GM21526 (cell line): ENCODE measurements at regions not wholly inside any gene's neighbourhood (a gene's known extent, or its start where the extent isn't known, plus 50 kb on each side); places are given as distances from the start of the nearest gene placed in this dataset.

Source experiments
- ATAC-seq: cut with Tn5 transposase; IDR thresholded peaks from one replicate; pipeline ENCODE4 v1.9.1; 2021; ENCODE audit warnings: moderate library complexity; ENCODE audit not compliant: unreplicated experiment, low FRiP score

DNA sequence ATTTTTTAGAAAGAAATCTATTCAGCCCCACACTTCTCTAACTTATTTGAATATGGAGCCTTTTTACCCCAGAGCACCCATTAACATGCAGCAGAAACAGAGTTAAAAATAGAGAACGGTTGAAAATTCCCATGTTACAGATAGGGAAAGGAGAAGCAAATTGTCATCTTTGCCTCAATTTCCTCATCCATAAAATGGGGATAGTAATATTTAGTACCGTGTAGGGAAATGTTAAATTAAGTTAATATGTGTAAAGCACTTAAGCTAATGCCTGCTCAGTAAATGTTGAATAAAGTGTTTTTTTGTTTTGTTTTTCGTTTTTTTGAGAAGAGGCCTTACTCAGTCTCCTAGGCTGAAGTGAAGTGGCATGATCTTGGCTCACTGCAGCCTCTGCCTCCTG is 50.3 kb downstream of the NAV1 start:
- no peak for ATAC-seq

DNA sequence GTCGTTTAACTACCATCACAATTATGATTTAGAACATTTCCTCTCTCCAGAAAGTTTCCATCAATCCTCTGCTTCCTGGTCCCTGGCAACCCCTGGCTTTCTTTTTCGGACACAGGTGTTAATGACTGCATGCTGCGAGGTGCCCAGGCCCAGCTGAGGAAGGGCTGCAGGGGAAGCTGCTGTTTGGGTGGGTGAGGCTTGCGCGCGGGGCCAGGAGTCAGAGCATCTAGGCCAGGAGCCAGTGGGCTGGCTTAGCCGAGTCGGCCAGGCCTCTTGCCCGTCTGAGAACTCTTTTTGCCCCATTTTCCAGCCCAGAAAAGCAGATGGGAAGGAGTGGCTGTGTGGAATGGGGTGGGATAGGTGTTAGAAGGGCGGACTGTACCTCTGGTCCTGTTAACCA is 51.5 kb downstream of the NAV1 start:
- ATAC-seq = no peak

DNA sequence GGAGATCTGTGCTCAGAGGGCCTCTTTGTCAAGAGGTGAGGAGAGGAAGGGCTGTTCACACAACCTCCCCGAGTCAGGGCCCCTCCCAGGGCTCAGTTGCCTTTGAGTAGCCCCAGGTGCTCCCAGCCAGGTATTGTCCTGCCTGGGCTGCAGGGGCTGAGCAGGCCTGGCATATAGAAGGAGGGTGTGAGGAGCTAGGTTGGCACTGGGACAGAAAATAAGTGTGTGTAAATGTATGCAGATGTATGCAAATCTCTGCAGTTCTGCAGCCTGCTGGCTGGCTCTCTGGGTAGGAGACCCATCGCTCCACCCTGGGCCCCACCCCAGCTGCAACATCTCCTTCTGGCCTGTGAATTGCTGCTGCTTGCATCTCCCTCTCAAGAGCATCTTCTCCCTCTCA is 52.4 kb downstream of the NAV1 start:
- ATAC-seq = no peak

DNA sequence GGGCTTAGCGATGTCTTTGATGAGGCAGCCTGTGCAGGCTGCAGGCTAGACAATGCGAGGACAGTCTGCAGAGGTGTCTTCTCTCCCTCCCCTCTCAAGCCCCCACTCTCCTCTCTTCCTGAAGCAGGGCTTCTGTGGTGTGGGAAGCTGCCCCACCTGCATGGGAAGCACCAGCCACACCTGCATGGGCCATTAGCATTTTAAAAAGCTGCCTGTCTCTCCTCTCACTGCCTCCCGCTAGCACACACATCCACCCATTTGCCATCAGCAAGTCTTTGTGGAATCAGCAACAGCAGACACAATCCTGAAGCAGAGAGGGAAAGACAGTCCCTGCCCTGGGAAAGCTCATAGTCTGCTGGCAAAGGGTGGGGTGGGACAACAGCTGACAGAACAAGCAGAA is 53.1 kb downstream of the NAV1 start:
- no peak for ATAC-seq

DNA sequence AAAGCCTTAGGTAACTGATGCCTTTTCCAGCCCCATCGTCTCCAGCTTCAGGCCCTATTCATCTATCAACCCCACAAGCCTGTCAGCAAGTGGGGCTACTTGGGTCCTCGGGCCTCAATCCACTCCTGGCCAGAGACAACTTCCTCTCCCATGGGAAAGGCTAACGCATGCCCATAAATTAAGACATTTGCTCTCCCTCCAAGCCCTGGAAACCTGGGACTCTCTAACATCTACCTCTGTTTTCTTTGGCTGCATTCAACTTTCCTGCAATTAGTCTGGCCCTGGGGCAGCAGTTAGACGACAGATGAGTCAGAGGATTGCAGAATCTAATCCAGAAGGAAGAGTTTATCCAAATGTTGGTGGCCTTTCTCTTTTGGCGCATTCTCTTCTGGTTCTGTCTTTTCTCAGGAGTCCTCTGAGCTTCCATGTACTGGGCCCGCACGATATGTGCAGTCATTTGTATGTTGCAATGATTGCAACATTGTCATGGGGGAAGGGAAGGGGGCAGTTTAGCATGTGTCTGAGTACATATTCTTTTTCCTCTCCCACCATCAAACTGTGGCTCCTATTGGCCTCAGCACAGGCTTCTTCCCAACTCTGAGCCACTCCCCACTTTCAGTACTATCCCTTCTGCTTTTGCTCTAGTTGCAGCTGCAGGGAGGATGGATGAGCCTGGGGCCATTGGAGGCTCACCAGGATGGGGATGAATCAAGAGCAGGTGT is 54.4 kb downstream of the NAV1 start:
- ATAC-seq = no peak

DNA sequence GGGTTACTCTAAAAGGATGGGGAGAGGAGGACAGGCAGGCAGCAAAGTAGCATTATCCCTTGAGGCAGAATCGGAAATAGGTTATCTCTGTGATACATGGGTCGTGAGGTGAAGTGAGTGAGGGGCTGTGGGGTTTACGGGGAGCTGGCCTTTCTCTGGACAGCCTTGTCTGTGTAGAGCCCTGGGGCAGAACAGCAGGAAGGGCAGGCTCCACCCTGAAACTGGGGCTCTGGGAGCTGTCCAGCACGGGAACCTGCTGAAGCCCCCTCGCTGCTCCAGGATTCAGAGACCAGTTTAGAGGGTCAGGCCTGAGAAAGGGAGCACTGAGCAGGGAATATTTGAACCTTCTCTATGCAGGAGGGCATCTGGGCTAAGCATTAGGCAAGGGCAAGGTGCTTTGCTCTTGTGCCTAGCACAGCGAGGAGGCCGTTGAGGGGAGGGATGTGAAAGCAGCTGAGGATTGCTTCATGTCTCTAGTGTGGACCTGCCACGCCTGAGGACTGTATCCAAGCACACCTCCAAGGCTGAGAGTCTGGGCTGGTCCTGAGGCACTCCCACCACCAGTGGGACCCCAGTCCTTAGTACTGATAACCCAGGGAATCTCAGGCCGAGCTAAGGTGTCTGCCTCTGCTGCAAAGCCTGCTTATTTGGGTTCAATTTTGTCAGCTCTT is 55.8 kb downstream of the NAV1 start:
- ATAC-seq = no peak

DNA sequence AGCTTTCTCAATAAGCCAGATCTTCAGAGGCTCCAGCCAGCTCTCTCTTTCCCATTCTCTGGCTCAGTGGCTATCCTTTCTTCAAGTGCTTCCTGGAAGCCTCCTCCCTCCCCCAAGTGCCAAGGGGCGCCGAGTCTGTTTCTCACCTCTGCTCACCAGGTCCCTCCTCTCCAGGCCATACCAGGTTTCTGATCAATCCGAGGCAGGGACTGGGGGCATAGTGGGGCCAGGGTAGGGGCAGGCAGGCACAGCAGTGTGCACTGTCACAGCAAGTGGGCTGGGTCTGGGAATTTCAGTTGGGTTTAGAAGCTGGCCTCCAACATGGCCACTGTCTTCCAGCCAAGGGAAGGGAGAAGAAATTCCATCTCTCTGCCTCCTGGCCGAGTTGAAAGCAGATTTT is 56.5 kb downstream of the NAV1 start:
- no peak for ATAC-seq

DNA sequence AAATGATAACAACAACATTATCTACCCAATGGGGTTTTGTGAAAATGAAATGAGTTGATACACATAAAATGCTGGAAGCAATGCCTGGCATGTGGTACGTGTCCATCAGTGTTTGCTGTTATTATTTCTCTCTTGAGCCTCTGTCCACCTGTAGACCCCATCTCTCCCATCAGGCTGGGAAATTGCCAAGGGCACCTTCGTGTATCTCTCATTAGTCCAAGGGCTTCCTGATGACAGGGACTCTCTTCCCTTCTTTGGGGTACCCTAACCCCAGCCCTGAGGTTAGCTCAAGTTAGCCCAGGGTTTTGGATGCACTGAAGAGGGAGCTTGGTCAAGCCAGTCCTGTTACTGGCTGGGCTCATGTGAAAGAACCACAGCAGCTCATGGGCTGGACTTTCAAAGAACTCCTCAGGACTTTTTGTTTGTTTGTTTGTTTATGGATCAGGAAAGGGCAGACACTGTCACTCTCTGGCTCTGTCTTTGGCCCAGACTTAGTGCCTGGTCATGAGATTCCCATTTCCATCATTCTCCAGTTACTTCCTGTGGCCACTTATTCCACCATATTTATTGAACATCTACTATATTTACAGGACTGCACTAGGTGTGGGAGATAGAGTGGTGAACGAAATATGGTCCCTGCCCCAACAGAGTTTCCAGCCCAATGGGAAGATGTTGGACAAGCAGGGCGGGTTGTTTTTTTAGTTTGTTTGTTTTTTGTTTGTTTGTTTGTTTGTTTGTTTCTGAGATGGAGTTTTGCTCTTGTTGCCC is 57.4 kb downstream of the NAV1 start:
- ATAC-seq = no peak

DNA sequence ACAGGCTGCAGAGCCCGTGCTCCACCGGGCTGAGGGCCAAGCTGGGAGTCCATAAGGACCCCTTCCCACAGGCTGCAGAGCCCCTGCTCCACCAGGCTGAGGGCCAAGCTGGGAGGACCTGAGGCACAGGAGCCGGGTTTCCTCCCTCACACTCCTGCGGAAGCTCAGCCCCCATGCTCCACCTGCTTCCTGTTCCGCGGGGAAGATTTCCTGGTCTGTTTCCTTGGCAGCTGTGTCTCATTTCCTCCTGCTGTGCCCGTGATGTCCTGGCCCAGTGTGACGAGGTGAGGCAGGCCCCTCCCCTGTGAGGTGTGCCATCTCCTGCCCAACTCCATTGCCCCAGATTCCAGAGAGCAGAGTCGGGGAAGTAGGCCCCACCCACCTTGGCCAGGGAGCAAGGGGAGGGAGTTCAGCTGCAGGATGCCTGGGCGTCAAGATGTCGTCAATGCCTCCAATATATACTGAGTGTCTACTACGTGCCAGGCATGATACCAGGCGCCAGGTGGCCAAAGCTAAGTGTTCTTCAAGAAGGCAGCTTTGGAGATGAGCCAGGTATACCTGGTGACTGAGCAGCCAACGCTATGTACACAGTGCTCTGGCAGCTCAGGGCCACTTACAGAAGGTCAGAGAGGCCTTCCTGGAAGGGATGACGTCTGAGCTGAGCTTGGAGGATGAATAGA is 58.8 kb downstream of the NAV1 start:
- no peak for ATAC-seq

DNA sequence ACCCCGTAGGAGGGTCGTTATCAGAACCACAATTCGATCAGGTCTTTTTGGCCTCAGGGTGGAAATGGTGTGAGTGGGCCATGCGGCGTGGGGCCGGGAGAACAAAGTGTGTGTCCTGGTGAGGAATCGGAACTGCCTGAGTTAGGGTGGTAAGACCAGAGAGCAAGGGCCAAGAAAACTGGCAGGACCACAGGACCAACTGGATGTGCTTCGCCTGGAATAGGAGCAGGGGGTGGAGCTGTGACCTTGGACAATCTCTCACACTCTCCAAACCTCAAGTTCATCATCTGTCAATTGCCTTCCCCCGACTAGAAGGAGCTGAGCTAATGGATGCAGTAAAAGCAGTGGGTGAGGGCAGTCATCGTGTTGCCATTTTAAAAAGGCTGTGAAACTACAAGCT is 59.5 kb downstream of the NAV1 start:
- no peak for ATAC-seq

DNA sequence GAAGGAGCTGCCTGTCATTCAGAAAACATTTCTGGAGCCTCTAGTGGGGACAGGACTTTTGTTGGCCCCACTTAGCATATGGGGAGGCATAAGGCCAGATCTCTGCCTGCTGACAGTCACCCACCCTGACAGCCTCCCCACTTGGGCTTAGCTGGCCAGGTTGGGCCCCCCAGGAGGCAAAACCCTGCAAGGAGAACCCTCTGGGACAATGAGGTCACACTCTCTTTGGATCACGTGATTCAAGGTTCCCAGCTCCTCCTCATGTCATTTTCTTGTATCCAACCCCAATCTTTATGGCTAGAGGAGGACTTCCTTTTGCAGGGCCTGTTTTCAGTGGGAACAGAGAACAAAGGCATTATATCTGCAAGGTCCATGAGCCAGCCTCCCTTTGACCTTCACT is 60.0 kb downstream of the NAV1 start:
- no peak for ATAC-seq

DNA sequence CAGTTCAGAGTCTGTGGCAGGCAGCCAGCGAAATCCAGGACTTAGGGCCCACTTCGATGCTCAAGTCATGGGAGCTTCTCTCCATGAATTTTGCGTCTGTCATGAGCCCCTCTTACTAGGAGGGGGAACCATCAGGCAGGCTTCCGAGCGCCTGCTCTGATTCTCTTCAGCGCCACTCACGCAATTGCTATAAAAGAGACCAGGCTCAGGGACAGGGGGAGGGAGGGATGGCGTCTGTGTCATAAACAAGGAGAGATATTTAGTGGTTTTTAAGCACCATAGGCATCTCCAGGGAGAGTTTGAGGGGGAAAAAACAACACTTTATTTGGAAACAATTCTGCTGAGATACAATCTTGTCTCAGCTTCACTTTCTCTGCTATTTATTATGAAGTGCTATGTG is 60.6 kb downstream of the NAV1 start:
- no peak for ATAC-seq

DNA sequence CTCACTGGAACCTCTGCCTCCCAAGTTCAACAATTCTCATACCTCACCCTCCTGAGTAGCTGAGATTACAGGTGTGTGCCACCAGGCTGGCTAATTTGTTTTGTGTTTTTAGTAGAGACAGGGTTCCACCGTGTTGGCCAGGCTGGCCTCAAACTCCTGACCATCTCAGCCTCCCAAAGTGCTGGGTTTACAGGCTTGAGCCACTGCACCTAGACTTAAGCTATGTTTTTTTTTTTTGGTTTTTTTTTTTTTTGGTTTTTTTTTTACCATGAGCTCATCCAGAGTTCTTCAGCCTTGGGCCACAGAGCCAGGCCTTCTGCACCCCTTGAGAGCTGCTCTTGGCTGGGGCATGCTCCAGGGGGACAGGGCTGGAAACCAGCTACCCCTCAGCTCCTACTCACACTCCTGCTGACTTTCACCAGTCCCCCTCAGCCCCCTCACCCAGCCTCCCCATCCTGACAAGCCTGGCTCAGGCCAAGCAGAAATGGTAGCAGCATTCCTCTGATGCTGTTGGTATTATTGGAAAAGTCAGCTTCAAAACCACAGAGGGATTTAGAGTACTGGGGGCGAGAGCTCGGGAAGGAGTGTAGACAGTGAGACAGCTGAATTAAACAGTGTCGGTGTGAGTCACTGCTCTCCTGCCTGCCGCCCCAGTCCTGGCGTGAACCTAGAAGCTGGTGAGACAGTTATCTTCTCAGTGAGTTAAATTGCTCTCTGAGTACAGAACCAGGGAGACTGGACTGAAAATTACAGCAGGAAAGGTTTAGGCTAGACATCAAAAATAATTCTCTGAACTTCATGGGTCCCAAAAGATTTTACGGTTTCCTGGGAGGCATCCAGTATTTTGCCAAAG is 63.7 kb downstream of the NAV1 start:
- ATAC-seq = no peak

DNA sequence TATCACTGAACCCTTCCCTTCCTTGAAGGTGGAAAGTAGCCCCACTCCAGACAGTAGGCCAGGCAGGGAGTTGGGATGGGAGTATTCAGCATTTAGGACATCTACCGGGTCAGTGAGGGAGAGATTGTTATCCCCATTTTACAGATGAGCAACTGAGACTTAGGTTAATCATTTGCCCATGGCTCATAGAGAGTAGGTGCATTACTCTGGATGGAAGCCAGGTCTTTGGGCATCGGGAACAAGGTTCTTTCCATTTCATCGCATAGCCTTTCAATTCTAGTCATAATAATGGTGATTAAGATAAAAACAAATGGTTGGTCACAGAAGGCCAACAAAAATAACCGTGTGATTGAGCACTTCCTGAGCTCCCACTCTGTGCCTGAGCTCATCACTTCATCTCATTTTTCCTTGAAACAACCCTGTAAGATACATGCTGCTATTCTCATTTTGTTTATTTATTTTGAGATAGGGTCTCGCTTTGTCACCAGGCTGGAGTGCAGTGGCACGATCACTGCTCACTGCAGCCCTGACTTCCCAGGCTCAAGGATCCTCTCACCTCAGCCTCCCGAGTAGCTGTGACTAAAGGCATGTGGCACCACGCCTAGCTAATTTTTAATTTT is 64.8 kb downstream of the NAV1 start:
- ATAC-seq = no peak

DNA sequence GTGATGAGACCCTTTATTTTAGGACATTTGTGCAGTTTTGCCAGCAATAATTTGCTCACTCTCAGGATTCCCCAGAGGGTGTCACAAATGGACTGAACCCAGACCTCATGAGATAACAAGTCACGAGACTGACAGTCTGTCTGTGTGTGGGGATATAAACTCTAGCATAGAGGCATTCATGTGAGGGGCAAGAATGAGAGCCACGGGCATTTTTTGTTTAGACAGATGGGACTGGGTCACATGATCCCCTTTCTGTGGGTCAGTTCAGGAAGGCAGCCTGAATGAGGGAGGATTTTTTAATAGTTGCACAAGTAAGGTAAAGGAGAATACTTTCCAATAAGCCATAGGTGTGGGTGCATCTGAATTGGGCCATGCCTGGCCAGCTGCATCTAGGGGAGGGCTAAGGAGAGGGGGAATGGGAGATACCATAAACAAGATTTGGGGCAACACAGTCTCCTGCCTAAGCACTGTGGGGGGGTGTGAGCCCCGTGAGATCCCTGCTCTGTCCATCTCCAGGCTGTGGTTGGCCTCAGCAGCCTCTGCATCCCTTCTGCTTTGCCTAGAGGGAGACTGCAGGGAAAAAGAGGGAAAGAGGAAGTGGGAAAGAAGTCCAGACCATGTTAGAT is 66.6 kb downstream of the NAV1 start:
- ATAC-seq = no peak

DNA sequence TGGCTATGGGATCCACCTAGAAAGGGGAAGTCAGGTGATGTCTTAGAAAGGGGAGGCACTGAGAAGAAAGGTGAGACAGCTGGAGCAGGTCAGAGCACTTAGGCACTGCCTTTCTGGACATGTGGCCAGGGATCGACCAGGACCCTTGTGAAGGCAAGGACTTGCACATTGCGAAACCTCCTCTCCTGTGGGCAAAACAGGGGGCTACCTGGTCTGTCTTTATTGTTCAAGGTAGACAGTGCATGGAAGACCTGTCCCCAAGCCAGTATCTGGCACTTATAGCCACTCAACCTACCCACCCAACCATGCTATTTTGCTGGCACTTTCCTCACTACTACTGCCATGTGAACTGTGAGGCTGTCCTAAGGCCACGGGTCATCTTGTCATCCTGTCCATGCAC is 67.2 kb downstream of the NAV1 start:
- ATAC-seq = no peak

DNA sequence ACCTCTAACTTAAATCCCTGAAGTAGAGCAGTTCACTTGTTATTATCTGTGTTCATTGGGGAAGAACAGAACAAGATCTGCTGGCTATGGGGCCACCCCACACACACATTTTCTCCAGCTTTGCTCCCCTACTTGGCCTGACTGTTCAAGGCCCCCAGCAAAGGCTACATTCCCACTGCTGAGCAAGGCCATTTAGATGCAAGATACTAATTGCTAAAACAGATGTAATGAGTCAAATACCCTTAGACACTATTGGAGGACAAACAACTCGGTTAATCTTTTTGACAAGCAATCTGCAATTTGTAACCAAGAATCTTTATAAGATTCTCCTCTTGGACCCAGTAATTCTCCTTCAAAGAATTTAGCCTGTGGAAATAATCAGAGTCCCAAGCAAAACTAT is 67.7 kb downstream of the NAV1 start:
- no peak for ATAC-seq

DNA sequence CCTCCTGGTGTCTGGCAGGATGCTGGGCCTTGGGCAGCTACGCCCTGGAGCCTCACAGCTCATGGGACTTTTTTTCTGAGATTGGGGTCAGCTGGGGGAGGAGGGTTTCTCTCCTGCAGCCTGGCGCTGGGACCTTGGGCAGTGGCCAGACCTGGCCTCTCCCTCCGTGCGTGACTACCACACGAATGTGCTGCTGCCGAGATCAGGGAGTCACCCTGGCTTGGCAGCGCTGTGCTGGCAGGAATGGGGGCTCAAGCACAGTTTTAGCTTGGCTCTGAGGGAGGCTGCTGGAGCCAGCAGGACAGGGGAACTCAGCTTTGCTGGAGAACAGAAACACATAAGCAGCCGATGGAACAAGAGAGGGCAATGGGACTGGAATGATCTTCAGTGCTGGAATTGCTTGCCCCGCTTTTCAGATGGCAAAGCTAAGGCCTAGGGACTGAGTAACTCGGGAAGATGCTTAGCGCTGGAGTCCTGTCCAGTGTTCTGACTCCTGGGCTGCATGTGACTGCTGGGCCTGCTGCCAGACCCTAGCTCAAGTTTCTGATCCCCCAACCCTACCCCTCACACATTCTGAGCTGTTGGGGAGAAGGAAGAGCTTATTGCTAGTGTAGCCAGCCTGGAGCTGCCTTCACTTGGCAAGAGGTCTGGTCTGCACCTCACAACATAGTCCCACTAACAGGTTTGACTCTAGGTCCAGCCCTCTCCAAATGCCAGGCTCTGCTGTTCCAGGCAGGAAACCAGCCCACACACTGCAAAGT is 69.9 kb downstream of the NAV1 start:
- ATAC-seq = no peak
